Neural cell (in vitro differentiated cells): ENCODE measurements at regions not wholly inside any gene's neighbourhood (a gene's known extent, or its start where the extent isn't known, plus 50 kb on each side); places are given as distances from the start of the nearest gene placed in this dataset.
"Not testable (repeated sequence)": the region's sequence is repeated elsewhere in the genome, so short reads cannot be mapped to it uniquely, and the experiment has no call there.

Source experiments
- EP300 ChIP-seq: fragments of 450-650 bp; conservative IDR thresholded peaks from 2 replicates; pipeline ENCODE4 v1.6.1; 2014; ENCODE audit warnings: antibody characterized with exemption, mild to moderate bottlenecking, moderate library complexity; ENCODE audit not compliant: poor library complexity, severe bottlenecking
- EZH2 ChIP-seq: fragments of 200-600, 300-800 bp; shearing (Covaris generic), sonication (generic); IDR thresholded peaks from 2 replicates; pipeline ENCODE4 v1.6.1; 2014; ENCODE audit warnings: antibody characterized with exemption, low read length, borderline replicate concordance, mild to moderate bottlenecking; ENCODE audit not compliant: insufficient read depth, poor library complexity, severe bottlenecking
- SMC3 ChIP-seq: fragments of 450-650 bp; conservative IDR thresholded peaks from 2 replicates; pipeline ENCODE4 v1.6.1; 2014; ENCODE audit warnings: antibody characterized with exemption, mild to moderate bottlenecking, moderate library complexity; ENCODE audit not compliant: poor library complexity
- TAF1 ChIP-seq: IDR thresholded peaks from 2 replicates; pipeline ENCODE4 v1.6.1; 2012; ENCODE audit warnings: low read depth
- TF ChIP-seq, protein P1 (sequence below): fragments of 450-650 bp; IDR thresholded peaks from 2 replicates; pipeline ENCODE4 v1.5.1; 2014; ENCODE audit warnings: antibody characterized with exemption, mild to moderate bottlenecking, moderate library complexity; ENCODE audit not compliant: poor library complexity, severe bottlenecking
- TF ChIP-seq, protein P2 (sequence below): IDR thresholded peaks from 2 replicates; pipeline ENCODE4 v1.6.1; 2012; ENCODE audit warnings: borderline replicate concordance

DNA sequence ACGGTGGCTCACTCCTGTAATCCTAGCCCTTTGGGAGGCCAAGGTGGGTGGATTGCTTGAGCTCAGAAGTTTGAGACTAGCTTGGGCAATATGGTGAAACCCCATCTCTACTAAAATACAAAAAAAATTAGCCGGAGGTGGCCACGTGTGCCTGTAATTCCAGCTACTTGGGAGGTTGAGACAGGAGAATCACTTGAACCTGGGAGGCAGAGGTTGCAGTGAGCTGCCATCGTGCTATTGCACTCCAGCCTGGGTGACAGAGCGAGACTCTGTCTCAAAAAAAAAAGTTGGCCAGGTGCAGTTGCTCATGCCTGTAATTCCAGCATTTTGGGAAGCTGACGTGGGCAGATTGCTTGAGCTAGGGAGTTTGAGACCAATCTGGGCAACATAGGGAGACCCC is 79.2 kb upstream of the CLINT1 start:
- TF ChIP-seq, protein P1, sequence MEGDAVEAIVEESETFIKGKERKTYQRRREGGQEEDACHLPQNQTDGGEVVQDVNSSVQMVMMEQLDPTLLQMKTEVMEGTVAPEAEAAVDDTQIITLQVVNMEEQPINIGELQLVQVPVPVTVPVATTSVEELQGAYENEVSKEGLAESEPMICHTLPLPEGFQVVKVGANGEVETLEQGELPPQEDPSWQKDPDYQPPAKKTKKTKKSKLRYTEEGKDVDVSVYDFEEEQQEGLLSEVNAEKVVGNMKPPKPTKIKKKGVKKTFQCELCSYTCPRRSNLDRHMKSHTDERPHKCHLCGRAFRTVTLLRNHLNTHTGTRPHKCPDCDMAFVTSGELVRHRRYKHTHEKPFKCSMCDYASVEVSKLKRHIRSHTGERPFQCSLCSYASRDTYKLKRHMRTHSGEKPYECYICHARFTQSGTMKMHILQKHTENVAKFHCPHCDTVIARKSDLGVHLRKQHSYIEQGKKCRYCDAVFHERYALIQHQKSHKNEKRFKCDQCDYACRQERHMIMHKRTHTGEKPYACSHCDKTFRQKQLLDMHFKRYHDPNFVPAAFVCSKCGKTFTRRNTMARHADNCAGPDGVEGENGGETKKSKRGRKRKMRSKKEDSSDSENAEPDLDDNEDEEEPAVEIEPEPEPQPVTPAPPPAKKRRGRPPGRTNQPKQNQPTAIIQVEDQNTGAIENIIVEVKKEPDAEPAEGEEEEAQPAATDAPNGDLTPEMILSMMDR, result not testable (repeated sequence)
- not testable (repeated sequence) for TF ChIP-seq EZH2, EP300, TAF1, SMC3
- TF ChIP-seq, protein P2, sequence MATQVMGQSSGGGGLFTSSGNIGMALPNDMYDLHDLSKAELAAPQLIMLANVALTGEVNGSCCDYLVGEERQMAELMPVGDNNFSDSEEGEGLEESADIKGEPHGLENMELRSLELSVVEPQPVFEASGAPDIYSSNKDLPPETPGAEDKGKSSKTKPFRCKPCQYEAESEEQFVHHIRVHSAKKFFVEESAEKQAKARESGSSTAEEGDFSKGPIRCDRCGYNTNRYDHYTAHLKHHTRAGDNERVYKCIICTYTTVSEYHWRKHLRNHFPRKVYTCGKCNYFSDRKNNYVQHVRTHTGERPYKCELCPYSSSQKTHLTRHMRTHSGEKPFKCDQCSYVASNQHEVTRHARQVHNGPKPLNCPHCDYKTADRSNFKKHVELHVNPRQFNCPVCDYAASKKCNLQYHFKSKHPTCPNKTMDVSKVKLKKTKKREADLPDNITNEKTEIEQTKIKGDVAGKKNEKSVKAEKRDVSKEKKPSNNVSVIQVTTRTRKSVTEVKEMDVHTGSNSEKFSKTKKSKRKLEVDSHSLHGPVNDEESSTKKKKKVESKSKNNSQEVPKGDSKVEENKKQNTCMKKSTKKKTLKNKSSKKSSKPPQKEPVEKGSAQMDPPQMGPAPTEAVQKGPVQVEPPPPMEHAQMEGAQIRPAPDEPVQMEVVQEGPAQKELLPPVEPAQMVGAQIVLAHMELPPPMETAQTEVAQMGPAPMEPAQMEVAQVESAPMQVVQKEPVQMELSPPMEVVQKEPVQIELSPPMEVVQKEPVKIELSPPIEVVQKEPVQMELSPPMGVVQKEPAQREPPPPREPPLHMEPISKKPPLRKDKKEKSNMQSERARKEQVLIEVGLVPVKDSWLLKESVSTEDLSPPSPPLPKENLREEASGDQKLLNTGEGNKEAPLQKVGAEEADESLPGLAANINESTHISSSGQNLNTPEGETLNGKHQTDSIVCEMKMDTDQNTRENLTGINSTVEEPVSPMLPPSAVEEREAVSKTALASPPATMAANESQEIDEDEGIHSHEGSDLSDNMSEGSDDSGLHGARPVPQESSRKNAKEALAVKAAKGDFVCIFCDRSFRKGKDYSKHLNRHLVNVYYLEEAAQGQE, result not testable (repeated sequence)
